NCI-H1105 treated with DMSO at 0.1 percent for 48 hours (cell line): ENCODE measurements at regions not wholly inside any gene's neighbourhood (a gene's known extent, or its start where the extent isn't known, plus 50 kb on each side); places are given as distances from the start of the nearest gene placed in this dataset.
"Not testable (repeated sequence)": the region's sequence is repeated elsewhere in the genome, so short reads cannot be mapped to it uniquely, and the experiment has no call there.

Experiments used
- DNase-seq: peaks from one replicate; lab custom pipeline; 2025; lab: John Stamatoyannopoulos, UW

- DNase-seq: no peak
Measured at GRCh38 chr4:186481998-186482790, 73.2 kb downstream of the MTNR1A start.

- no peak for DNase-seq
Measured at GRCh38 chr4:186475202-186475601, 80.2 kb downstream of the MTNR1A start.

GRCh38 chr4:186473933-186474332, 81.4 kb downstream of the MTNR1A start:
- DNase-seq: no peak

- DNase-seq: peak; percentile 1
Measured at GRCh38 chr4:186472948-186473347, 82.4 kb downstream of the MTNR1A start.

GRCh38 chr4:186471441-186471840, 83.9 kb downstream of the MTNR1A start:
- no peak for DNase-seq

GRCh38 chr4:186458050-186458449, 97.3 kb downstream of the MTNR1A start:
- DNase-seq: no peak

- no peak for DNase-seq
Measured at GRCh38 chr4:186451982-186452381, 103.4 kb downstream of the MTNR1A start.

- DNase-seq: no peak
Measured at GRCh38 chr4:186449954-186450353, 105.4 kb downstream of the MTNR1A start.

GRCh38 chr4:186445040-186445439, 110.3 kb downstream of the MTNR1A start:
- DNase-seq: no peak

- DNase-seq: no peak
Measured at GRCh38 chr4:186441502-186441901, 113.9 kb downstream of the MTNR1A start.

- DNase-seq: no peak
Measured at GRCh38 chr4:186428481-186428880, 126.9 kb downstream of the MTNR1A start.

GRCh38 chr4:186424745-186425144, 130.6 kb downstream of the MTNR1A start:
- DNase-seq: no peak

GRCh38 chr4:186422296-186422695, 133.1 kb downstream of the MTNR1A start:
- no peak for DNase-seq

- no peak for DNase-seq
Measured at GRCh38 chr4:186416451-186417060, 138.8 kb downstream of the MTNR1A start.

GRCh38 chr4:186414390-186414789, 141.0 kb downstream of the MTNR1A start:
- DNase-seq: no peak

- no peak for DNase-seq
Measured at GRCh38 chr4:186405957-186406356, 140.0 kb downstream of the F11 start.

- DNase-seq: no peak
Measured at GRCh38 chr4:186404562-186405134, 138.7 kb downstream of the F11 start.

- DNase-seq: no peak
Measured at GRCh38 chr4:186400676-186401075, 134.7 kb downstream of the F11 start.

GRCh38 chr4:186392017-186392416, 126.0 kb downstream of the F11 start:
- DNase-seq: no peak

GRCh38 chr4:186384328-186384727, 118.3 kb downstream of the F11 start:
- DNase-seq: not testable (repeated sequence)

- DNase-seq: peak; percentile 3
Measured at GRCh38 chr4:186368281-186368680, 102.3 kb downstream of the F11 start.

GRCh38 chr4:186366326-186366725, 100.3 kb downstream of the F11 start:
- DNase-seq: no peak

GRCh38 chr4:186363038-186363437, 97.0 kb downstream of the F11 start:
- not testable (repeated sequence) for DNase-seq
